Head of caudate nucleus (tissue), 42 donors: ENCODE measurements at regions not wholly inside any gene's neighbourhood (a gene's known extent, or its start where the extent isn't known, plus 50 kb on each side); places are given as distances from the start of the nearest gene placed in this dataset.
A peak's percentile ranks its signal among the peaks of the same experiment; 100 is the strongest.
"Not testable (repeated sequence)": the region's sequence is repeated elsewhere in the genome, so short reads cannot be mapped to it uniquely, and the experiment has no call there.

Experiments used
- DNase-seq, 42 donors: peaks; one replicate each; pipeline versions ENCODE4 v3.0.0 to v3.0.0-alpha.2; 2020 to 2021; ENCODE audit warnings: mixed read lengths in 7 of 42
- intact Hi-C: fragments of 100-400 bp; cut with DNase I; formaldehyde crosslinking; loops from one replicate; pipeline ENCODE4 v1.15.0; 2022

DNA sequence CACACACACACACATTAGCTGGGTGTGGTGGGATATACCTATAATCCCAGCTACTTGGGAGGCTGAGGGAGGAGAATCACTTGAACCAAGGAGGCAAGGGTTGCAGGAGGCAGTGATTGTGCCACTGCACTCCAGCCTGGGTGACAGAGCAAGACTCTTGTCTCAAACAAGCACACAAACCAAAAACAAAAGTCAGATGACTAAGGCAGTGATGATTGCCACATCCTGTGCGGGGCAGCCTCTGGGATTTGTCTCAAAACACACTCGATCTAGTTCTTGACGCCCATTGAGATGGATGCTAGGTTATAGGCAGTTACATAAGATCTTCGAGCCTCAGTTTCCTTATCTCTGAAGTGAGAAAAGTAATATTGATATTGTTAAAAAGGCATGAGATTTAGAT lies 57.8 kb upstream of the NBPF8 start:
- DNase-seq, intact Hi-C loops: not testable (repeated sequence)

DNA sequence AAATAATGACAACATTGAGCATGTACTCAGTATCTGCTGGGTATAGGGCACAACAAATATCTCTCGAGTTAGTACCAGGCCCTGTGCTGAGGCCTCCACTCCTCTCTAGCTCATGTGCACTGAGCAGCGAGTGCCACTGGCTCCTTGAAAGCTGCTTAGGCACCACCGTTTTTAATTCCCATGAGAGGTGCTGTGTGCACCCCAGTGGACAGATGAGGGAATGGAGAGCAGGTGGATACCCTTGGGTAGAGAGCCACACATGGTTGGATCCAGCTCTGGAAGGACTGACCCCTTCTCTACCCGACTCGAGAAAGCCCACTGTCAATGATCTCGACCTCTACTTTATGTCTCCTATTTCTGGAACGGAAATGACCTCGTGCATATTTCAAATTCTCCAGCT lies 58.7 kb upstream of the NBPF8 start:
- intact Hi-C loops, result not testable (repeated sequence)
- peak in 28 of 42 donors; percentile 3 to 50 (median 16) for DNase-seq

DNA sequence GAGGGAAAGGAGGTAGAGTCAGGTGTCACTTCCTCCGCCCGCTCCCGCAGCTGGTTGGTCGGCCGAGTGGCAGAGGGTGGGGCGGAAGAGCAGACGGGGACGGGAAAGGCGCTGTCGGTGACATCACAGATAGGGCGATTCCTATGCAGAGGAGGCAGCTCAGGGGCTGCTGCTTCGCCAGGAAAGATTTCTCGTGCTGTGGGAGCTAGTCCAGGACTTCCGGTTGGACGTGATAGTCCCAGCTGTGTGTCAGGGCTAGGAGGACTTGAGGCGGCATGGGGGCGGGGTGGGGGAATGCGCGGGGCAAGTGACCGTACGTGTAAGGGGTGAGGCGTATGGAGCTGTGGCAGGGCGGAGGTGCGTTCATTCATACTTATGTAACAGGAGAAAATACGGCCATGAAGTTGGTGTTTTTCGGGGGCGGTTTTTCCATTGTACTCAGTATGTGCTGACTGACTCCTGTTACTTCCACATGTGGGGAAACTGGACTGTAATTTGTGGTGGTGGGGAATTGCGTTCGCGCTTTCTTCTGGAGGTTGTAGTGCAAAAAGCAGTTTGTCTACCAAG lies 60.1 kb upstream of the NBPF8 start:
- peak; percentile 6 to 70 (median 48) for DNase-seq
- intact Hi-C loops, result not testable (repeated sequence)

DNA sequence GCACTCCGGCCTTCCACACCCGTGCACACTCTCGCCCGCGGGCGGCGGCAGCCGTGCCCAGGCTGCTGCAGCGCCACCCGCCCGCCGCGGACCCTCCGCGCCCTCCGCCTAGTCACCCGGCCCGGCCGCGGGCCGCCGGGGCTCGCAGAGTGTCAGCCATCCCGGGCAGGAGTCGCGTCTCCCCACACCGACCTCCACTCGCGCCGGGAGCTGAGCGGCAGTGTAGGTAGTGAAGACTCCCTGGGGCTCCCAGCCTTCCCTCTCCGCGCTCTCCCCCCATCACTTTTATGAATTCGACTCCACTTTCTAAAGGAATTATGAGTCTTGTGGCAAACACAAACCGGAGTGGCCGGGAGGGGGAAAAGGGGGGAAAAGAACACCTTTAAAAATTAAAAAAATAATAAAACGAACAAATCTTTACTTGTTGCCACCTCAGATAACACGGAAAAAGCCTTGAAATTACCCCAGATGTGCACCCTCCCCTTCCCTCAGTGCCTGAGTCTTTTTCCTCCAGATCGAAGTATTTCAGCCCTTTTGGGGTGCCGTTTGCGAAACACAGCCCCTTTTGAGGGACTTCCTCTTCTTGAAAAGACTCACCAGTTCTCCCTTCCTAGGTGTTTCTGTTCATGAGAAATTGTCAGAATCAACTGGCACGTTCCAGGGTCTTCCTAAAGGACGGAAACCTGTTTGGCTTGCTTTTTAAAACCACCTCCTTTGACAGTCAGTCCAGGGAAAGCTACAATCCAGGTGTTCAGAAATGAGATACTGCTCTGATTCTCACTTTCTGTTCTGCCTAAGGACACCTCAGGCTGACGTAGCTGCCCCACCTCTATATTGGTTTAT lies 72.4 kb upstream of the NBPF8 start:
- peak in 31 of 42 donors; percentile 5 to 49 (median 17) for DNase-seq
- intact Hi-C loops, result not testable (repeated sequence)

DNA sequence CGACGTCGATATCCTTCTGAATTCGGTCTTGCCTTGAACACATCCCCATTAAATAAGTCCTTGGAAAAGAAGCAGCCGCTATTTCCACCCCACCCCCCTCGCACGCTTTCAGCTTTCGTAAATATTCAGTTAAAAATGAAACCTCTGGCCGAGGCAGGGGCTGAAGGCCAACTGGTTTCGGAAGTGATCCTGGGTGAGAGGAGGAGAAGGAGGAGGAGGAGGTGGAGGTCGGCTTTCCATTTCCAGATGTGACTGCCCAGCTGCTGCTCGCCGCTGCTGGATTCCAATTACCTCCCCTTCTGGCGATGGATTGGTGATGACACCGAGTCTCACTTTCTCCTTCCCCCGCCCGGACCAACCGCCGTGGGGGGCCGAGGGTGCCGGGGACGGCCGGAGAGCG lies 73.1 kb upstream of the NBPF8 start:
- intact Hi-C loops, result not testable (repeated sequence)
- peak in 18 of 42 donors; percentile 1 to 46 (median 14) for DNase-seq

DNA sequence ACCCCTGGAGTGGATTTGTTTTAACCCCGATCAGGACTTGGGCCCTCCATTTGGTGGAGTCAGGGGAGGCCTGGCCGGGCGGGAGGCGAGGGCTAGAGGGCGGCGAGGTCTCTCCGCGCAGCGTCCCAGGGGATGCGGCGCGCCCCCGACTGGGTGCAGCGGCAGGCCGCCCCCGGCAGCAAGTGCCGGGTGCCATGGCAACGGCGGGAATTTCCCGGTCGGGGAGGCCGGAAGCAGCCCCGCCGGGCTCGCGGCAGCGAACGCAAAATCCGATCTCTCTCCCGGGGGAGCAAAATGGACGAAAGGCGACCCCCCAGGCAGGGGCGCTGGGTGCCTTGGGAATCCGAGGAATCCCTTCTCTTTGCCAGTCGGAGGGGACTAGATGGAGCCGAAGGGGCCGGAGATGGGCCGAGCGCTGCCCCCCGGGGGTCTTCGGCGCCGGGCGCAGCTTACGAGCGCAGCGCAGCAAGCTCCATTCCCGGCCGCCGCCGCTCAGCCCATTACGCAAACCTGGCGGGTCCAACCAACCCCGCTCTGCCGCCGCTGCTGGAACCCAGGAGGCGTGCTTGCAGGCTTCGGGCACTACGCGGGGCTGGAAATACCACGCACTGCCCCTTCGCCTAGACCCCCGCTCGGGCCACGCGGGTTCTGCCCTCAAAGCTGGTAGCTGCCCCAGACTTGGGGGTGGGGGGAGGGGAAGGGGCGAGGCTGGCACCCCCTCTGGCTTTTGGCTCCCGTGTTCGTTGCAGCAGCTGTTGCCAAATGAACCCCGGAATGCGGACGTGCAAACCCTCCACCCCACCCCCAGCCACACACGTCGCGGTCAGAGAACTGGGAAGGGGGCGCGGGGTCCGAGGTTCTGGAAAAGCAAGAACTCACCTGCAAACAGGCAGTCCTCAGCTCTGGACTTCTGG lies 73.7 kb upstream of the NBPF8 start:
- peak in 35 of 42 donors; percentile 2 to 58 (median 23) for DNase-seq
- intact Hi-C loops, result not testable (repeated sequence)

DNA sequence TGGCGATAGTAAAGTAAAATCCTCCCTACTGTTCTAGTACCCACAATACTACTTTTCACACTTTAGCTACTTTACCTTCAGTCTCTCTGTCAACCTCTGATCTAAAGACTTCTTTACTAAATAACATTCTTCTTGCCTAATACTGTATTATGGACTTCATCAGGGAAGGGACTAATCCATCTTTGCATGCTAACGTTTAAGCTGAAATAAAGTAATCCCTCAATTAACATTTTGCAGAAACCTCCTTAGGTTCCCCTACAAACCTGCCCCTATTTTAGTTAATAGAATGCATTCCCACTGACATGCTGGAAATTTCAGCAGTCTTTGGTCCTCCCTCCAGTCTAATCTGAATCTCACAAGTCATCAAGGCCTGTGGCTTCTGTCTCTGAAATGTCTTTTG lies 99.1 kb upstream of the NBPF8 start:
- intact Hi-C loops, result not testable (repeated sequence)

DNA sequence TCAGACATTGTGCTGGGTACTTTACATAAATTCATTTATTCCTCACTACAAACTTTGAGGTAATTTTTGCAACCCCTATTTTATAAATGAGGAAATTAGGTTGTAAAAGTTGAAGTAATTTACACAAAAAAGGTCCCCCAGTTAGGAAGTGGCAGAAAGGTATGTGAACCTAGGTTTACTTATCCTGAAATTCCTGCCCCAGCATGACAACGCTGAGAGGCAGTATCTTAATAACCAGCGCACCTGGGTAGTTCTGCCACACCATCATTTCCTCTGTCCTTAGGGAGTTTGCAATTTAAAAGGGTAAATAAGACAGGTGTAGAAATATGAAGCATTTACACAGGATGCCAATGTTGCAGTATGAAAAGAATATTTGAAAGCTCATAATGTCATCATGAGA lies 102.9 kb upstream of the NBPF8 start:
- intact Hi-C loops, result not testable (repeated sequence)

More for the DNA sequence above, 99.1 kb upstream of the NBPF8 start:
- DNase-seq, result not testable (repeated sequence)

DNA sequence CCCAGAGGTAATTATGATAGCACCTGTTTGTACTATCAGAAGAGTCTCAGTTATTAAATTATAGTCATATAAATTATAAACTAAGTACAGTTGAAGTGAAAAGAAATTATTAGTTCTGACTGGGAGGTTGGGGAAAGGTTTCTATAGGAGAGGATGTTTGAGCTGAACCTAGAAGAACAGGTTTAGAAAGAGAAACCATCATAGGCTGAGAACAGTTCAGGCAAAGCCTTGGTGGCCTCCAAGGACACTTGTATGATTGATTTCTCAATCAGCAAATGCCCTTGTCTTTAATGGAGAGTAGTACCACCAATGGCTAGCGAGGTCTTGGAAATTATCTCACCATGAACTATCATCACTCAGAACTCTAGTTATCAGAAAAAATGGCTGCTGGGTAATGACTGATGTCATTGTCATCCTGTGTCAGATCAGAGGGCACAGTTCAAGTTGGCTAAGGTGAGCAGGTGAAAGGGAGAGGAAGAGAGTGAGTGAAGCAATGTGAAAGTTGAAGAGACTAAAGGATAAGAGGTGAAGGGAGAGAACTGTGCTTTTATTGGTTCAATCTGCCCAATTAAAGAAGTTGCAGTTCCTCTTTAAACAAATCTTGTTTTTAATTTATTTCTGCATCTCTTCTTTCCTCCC lies 105.8 kb upstream of the NBPF8 start:
- DNase-seq, intact Hi-C loops: not testable (repeated sequence)

More for the DNA sequence above, 102.9 kb upstream of the NBPF8 start:
- not testable (repeated sequence) for DNase-seq

DNA sequence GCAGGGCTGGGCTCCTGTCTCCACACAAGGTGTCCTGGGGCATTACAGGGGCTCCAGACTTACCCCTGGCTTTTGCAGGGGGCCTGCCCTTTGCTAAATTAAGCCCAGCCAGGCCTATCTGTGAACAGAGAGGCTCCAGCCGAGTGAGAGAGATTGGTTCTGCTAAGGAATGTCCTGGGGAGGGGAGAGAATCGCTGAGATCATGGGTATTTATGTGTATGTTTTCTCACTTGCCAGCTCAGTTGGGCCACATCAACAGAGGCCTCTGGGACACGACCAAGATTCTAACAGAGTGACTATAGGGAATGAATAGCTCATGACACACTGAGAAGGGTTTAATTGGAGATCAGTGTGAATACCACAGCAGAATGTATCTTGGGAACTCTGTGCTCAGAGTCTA lies 109.8 kb upstream of the NBPF8 start:
- DNase-seq, intact Hi-C loops: not testable (repeated sequence)

DNA sequence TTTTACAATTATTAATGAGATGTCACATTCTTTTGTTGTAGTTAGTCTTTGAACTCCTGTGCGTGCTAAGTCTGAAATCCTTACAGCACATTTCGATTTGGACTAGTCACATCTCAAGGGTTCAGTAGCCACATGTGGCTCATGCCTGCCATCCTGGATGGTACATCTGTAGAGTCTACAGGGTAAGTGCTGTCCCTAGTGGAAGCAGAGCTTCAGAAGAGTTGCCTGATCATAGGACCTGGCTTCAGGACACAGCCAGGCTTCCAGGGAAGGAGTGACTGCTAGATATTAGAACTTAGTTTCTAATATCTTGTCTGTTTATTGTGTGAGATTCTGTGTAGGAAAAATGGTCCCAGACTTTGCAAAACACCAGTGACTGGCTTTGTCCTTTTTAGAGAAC lies 110.5 kb upstream of the NBPF8 start:
- DNase-seq, intact Hi-C loops: not testable (repeated sequence)

DNA sequence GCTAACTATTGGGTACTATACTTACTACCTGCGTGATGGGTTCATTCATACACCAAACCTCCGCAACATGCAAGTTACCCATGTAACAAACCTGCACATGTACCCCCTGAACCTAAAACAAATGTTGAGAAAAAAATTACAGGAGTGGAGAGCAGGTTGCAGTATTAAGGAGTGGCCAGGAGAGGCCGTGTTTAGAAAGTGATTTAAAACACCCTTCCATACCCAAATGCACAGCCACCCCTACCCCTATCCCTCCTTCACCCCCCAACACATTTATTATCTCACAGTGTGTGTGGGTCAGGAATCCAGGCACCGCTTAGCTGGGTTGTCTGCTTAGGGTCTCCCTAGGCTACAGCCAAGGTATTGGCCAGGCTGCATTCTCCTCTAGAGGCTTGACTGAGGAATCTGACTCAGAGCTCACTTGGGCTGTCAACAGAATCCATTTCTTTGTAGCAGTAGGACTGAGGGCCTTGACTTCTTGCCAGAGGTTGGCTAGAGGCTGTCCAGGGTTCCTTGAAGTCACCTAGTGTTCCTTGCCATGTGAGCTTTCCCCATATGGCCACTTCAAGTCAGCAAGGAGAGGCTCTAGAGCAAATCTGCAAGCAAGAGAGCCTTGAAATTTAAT lies 115.3 kb upstream of the NBPF8 start:
- intact Hi-C loops, result not testable (repeated sequence)

DNA sequence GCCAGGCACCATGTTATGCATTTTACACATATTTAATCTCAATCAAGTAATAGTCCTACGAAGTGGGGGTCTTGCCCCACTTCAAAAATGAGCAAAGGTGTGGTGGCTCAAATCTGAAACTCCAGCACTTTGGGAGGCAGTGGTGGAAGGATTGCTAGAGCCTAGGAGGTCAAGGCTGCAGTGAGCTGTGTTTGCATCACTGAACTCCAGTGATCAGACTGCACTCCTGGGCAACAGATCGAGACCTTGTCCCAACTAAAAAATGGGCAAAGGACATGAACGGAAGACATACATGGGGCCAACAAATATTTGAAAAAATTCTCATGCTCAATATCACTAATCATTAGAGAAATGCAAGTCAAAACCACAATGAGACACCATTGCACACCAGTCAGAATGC lies 116.3 kb upstream of the NBPF8 start:
- DNase-seq, result not testable (repeated sequence)

More for the DNA sequence above, 115.3 kb upstream of the NBPF8 start:
- DNase-seq, result not testable (repeated sequence)

DNA sequence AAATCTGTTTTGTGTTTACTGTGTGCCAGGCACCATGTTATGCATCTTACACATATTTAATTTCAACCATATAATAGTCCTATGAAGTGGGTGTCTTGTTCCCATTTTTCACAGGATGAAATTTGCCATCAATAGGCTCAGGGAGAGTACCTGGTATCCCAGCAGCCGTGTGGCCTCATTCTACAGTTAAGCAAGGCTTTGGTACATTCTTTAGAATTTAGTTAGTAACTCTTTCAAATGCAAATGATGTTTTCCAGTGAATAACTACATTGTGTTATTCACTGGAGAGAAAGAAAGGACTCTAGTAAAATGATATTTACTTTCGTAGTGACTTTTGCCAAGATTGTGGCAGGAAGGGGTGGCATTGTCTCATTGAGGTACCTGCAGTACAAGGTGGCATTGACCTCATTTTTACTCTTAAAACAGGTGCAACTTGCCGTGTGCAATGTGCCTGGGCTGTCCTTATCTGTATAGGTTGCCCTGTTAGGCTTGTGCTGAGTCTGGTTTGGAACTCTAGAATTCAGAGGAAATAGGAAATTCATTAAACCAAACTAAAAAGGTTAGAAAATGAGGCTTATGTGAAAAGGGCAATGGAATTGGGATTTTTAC lies 117.4 kb upstream of the NBPF8 start:
- intact Hi-C loops, DNase-seq: not testable (repeated sequence)

More for the DNA sequence above, 116.3 kb upstream of the NBPF8 start:
- intact Hi-C loops, result not testable (repeated sequence)

DNA sequence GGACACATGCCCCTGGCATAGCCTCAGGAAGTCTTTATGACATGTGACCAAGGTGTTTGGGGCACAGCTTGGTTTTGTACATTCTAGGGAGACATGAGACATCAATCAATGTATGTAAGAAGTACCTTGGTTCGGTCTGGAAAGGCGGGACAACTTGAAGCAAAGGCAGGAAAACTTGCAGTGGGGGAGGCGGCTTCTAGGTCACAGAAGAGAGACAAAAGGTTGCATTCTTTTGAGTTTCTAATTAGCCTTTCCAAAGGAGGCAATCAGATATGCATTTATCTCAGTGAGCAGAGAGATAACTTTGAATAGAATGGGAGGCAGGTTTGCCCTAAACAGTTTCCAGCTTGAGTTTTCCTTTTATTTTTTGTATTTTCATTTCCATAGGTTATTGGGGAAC lies 113.8 kb upstream of the SEC22B start:
- DNase-seq, intact Hi-C loops: not testable (repeated sequence)

DNA sequence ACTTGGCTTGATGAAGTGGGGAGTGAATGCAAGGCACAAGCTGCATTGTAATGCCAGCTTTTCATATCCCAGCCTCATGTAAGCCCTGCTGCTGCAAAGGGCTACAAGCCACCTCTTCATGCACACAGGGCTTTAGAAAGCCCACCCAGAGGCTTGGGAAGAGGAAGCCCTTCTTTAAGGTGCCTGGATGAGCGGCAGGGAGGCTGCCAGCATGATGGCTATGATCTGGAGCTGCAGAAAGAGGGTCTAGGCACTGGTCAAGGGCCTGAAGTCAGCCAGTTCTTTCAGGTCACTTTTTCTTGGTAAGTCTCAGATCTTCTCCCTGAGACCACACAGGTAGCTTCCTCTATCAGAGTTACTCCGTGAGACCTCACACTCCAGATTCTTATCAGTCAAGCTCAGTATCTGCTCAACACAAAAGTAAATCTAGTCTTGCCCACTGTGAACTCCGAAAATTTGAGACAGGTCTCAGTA lies 113.3 kb upstream of the SEC22B start:
- intact Hi-C loops, DNase-seq: not testable (repeated sequence)

DNA sequence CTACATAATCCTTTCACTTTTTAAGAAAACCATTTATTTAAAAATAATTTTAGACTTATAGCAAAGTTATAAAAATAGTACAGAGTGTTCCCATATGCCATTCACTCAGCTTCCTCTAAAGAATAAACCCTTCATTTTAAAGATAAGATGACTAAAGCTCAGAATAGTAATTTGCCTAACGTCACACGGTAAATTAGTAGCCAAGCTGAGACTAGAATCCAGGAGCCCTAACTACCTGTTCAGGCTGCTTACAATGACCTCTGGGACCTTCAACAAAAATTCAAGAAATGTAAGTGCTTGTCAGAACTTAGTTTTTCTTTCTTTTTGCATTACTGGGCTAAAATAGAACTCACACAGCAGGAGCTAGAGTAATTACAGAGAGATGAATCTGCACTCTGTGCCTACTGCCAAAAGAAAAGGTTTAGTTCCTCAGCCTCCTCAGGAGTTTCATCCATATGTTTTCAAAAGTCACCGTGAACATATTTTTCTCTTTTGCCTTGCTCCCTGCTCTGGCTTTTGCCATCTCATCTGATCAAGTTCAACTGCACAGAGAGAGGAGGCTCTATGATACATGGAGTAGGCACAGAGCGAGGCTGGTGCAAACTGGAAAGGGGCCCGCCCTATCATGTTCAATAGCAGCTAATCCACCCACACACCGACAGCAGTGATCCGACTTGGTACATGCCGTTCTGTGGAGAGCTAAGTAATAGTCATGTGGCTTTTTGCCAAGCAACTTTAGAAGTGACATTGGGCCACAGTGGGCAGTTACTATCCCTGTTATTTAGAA lies 112.7 kb upstream of the SEC22B start:
- intact Hi-C loops, DNase-seq: not testable (repeated sequence)
